ENCODE measurements at regions not wholly inside any gene's neighbourhood (a gene's known extent, or its start where the extent isn't known, plus 50 kb on each side); places are given as distances from the start of the nearest gene placed in this dataset.
"Not testable (repeated sequence)": the region's sequence is repeated elsewhere in the genome, so short reads cannot be mapped to it uniquely, and the experiment has no call there.

DNA sequence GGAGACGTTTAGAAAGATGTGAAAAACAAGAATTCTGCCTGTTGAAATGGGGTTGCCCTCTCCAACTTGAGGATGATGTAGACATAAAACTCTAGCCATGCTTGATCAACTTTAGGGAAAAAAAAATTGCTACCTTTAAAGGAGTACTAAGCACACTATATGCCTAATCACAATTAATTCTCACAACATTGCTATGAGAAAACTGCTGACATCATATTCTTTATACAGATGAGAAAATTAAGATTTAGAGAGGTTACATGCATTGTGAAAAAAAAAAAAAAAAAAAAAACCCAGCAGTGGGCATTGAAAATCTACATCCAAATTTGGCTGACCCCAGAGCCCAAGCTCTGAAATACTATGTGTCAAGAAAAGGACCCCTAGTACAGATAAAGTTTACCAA is 617.2 kb upstream of the ADGRL2 start:
- no peak overlapping the region for H3K9ac ChIP-seq (ENCODE audit: low read length)
- no peak overlapping the region for H3K27ac ChIP-seq (ENCODE audit: low read depth, low read length)
- H3K27me3 ChIP-seq (ENCODE audit: control insufficient read depth in 1 of 2, insufficient read depth in 2 of 2, low read length in 2 of 2): no peaks in the 10 kb centered on the region
- no peaks in the 10 kb centered on the region for H3K36me3 ChIP-seq (ENCODE audit: insufficient read depth, low read length)
- no peak overlapping the region for H3K4me3 ChIP-seq (ENCODE audit: low read depth in 1 of 2, low read length in 2 of 2)
- H3K4me1 ChIP-seq (ENCODE audit: insufficient read depth, low read length): no peaks in the 10 kb centered on the region
- no peaks in the 10 kb centered on the region for H3K9me3 ChIP-seq (ENCODE audit: low read length)

DNA sequence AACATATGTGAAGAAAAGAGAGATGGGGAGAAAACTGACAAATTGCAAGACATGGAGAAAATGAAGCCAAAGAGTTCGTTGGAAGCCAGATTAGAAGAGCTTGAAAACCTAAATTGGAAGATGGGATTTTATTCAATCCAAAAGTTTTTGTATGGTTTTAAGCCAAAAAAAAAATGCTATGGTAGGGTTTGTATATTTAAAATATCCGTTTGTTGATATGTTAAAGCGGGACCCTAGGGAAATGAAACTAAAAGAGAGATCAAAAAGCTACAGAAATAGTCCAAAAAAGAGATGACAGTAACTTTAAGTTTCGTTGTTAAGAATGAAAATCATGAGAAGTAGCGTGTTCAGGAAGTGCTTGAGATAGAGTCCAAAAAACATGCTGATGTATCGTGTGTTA is 617.7 kb upstream of the ADGRL2 start:
- H3K36me3 ChIP-seq (ENCODE audit: insufficient read depth, low read length): no peaks in the 10 kb centered on the region
- H3K27me3 ChIP-seq (ENCODE audit: control insufficient read depth in 1 of 2, insufficient read depth in 2 of 2, low read length in 2 of 2): no peaks in the 10 kb centered on the region
- no peak overlapping the region for H3K9ac ChIP-seq (ENCODE audit: low read length)
- no peaks in the 10 kb centered on the region for H3K9me3 ChIP-seq (ENCODE audit: low read length)
- no peak overlapping the region for H3K4me3 ChIP-seq (ENCODE audit: low read depth in 1 of 2, low read length in 2 of 2)
- H3K27ac ChIP-seq (ENCODE audit: low read depth, low read length): no peak overlapping the region
- H3K4me1 ChIP-seq (ENCODE audit: insufficient read depth, low read length): no peaks in the 10 kb centered on the region

DNA sequence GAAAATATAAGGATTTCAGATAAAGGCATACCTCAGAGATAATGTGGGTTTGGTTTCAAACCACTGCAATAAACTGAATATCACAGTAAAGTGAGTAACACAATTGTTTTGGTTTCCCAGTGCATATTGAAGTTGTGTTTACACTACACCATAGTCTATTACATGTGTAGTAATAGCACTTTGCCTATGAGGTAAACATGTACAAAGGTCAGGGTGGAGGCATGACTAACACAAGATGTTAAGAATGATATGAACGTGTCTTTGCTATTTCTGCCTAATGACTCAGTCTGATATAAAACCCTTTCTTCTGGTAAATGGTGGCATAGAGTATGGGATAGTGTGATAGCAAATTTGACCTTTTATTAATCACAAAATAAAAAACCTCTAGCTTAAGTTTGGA is 621.5 kb upstream of the ADGRL2 start:
- no peak overlapping the region for H3K27ac ChIP-seq (ENCODE audit: low read depth, low read length)

DNA sequence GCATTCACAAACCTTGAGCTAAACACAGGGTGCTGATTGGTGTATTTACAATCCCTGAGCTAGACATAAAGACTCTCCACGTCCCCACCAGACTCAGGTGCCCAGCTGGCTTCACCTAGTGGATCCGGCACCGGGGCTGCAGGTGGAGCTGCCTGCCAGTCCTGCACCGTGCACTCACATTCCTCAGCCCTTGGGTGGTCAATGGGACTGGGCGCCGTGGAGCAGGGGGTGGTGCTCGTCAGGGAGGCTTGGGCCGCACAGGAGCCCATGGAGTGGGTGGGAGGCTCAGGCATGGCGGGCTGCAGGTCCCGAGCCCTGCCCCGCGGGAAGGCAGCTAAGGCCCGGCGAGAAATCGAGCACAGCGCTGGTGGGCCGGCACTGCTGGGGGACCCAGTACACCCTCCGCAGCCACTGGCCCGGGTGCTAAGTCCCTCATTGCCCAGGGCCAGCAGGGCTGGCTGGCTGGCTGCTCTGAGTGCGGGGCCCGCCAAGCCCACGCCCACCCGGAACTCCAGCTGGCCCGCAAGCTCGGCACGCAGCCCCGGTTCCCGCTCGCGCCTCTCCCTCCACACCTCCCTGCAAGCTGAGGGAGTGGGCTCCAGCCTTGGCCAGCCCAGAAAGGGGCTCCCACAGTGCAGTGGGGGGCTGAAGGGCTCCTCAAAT is 622.2 kb upstream of the ADGRL2 start:
- not testable (repeated sequence) for H3K9me3 ChIP-seq (ENCODE audit: low read length); H3K4me3 ChIP-seq (ENCODE audit: low read depth in 1 of 2, low read length in 2 of 2); H3K27me3 ChIP-seq (ENCODE audit: control insufficient read depth in 1 of 2, insufficient read depth in 2 of 2, low read length in 2 of 2); H3K4me1 ChIP-seq (ENCODE audit: insufficient read depth, low read length); H3K9ac ChIP-seq (ENCODE audit: low read length); H3K36me3 ChIP-seq (ENCODE audit: insufficient read depth, low read length); H3K27ac ChIP-seq (ENCODE audit: low read depth, low read length)

More for the DNA sequence above, 621.5 kb upstream of the ADGRL2 start:
- Histone ChIP-seq H3K4me3 (ENCODE audit: low read depth in 1 of 2, low read length in 2 of 2) (no peak overlapping the region), H3K9ac (ENCODE audit: low read length) (no peak overlapping the region), H3K9me3 (ENCODE audit: low read length) (no peaks in the 10 kb centered on the region), H3K27me3 (ENCODE audit: control insufficient read depth in 1 of 2, insufficient read depth in 2 of 2, low read length in 2 of 2) (no peaks in the 10 kb centered on the region), H3K36me3 (ENCODE audit: insufficient read depth, low read length) (no peaks in the 10 kb centered on the region), H3K4me1 (ENCODE audit: insufficient read depth, low read length) (no peaks in the 10 kb centered on the region)

DNA sequence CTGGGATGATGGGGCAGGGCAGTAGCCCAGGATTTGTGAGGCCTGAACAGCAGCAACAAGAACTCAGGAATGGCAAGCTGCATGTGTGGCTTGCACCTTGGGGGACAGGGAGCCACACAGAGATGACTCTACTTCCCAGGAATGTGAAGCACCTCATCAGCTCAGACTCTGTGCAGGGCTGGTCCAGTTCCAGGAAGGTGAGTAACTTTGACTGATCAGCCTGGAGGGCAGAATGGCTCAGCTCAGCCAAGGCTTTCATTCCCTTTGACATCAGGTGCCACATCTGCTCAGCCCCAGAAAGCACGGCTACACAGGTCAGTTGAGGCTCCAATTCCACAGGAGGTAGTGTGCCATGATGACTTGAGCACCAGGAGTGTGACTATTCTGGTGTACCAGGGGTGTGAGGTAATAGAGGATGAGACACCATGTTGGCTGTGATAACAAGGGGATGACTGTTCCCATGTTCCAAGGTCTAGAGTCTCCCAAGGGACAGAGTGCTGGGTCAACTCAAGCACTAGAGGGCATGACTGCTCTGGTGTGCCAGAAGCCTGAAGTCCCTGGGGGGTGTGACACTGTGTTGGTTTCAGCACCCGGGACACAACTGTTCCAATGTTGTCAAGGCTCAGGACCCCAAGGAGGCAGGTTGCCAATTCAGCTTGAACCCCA is 625.8 kb upstream of the ADGRL2 start:
- Histone ChIP-seq H3K9me3 (ENCODE audit: low read length) (peaks cover 6% of the 10 kb centered on the region), H3K4me3 (ENCODE audit: low read depth in 1 of 2, low read length in 2 of 2) (no peak overlapping the region), H3K4me1 (ENCODE audit: insufficient read depth, low read length) (no peaks in the 10 kb centered on the region), H3K27ac (ENCODE audit: low read depth, low read length) (no peak overlapping the region), H3K36me3 (ENCODE audit: insufficient read depth, low read length) (no peaks in the 10 kb centered on the region), H3K27me3 (ENCODE audit: control insufficient read depth in 1 of 2, insufficient read depth in 2 of 2, low read length in 2 of 2) (no peaks in the 10 kb centered on the region), H3K9ac (ENCODE audit: low read length) (no peak overlapping the region)

DNA sequence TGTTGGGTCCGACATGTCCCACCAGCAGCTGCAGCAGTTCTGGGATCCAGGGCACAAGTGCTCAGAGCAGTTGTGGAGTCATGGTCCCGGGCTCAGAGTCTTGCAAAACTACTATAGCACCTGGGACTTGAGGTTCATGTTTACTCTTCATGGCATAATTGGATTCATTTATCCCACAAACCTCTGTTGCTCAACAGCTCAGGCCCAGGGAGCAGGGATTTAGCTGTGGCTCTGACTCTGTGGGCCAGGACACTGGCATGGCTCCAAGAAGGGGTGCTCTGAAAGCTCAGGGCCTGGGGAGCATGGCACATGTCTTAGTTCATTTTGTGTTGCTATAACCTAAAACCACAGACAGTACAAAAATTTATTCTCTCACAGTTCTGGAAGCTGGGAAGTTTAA is 626.7 kb upstream of the ADGRL2 start:
- H3K27me3 ChIP-seq (ENCODE audit: control insufficient read depth in 1 of 2, insufficient read depth in 2 of 2, low read length in 2 of 2): no peaks in the 10 kb centered on the region
- H3K36me3 ChIP-seq (ENCODE audit: insufficient read depth, low read length): no peaks in the 10 kb centered on the region
- H3K9me3 ChIP-seq (ENCODE audit: low read length): peaks cover 6% of the 10 kb centered on the region
- no peak overlapping the region for H3K27ac ChIP-seq (ENCODE audit: low read depth, low read length)
- H3K4me1 ChIP-seq (ENCODE audit: insufficient read depth, low read length): no peaks in the 10 kb centered on the region
- no peak overlapping the region for H3K9ac ChIP-seq (ENCODE audit: low read length)
- no peak overlapping the region for H3K4me3 ChIP-seq (ENCODE audit: low read depth in 1 of 2, low read length in 2 of 2)

DNA sequence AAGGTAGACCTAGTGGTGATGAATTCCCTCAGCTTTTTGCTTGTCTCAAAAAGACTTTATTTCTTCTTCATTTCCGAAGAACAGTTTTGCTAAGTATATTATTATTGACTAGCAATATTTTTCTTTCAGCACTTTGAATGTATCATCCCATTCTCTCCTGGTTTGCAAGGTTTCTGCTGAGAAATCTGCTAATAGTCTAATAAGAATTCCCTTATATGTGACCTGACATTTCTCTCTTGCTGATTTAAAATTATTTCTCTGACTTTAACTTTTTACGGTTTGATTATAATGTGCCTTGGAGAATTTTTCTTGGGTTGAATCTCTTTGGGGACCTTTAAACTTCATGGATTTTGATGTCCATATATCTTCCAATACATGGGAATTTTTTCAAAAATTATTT is 628.3 kb upstream of the ADGRL2 start:
- no peaks in the 10 kb centered on the region for H3K27me3 ChIP-seq (ENCODE audit: control insufficient read depth in 1 of 2, insufficient read depth in 2 of 2, low read length in 2 of 2)
- H3K4me3 ChIP-seq (ENCODE audit: low read depth in 1 of 2, low read length in 2 of 2): no peak overlapping the region
- H3K27ac ChIP-seq (ENCODE audit: low read depth, low read length): no peak overlapping the region
- no peak overlapping the region for H3K9ac ChIP-seq (ENCODE audit: low read length)
- peaks cover 6% of the 10 kb centered on the region for H3K9me3 ChIP-seq (ENCODE audit: low read length)
- no peaks in the 10 kb centered on the region for H3K36me3 ChIP-seq (ENCODE audit: insufficient read depth, low read length)
- no peaks in the 10 kb centered on the region for H3K4me1 ChIP-seq (ENCODE audit: insufficient read depth, low read length)

DNA sequence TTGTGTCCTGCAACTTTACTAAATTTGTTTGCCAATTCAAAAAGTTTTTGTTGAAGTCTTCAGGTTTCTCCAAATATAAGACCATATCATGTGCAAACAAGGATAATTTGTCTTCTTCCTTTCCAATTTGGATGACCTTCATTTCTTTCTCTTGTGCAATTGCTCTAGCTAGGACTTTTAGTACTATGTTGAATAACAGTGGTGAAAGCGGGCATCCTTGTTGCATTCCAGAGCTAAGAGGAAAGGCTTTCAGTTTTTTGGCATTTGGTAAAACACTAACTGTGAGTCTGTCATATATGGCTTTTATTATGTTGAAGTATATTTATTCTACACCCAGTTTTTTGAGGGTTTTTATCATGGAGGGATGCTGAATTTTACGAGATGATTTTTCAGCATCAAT is 630.0 kb upstream of the ADGRL2 start:
- H3K36me3 ChIP-seq (ENCODE audit: insufficient read depth, low read length): no peaks in the 10 kb centered on the region
- no peaks in the 10 kb centered on the region for H3K4me1 ChIP-seq (ENCODE audit: insufficient read depth, low read length)
- H3K27ac ChIP-seq (ENCODE audit: low read depth, low read length): no peak overlapping the region
- no peak overlapping the region for H3K4me3 ChIP-seq (ENCODE audit: low read depth in 1 of 2, low read length in 2 of 2)
- no peaks in the 10 kb centered on the region for H3K27me3 ChIP-seq (ENCODE audit: control insufficient read depth in 1 of 2, insufficient read depth in 2 of 2, low read length in 2 of 2)
- H3K9me3 ChIP-seq (ENCODE audit: low read length): peaks cover 6% of the 10 kb centered on the region
- H3K9ac ChIP-seq (ENCODE audit: low read length): no peak overlapping the region

DNA sequence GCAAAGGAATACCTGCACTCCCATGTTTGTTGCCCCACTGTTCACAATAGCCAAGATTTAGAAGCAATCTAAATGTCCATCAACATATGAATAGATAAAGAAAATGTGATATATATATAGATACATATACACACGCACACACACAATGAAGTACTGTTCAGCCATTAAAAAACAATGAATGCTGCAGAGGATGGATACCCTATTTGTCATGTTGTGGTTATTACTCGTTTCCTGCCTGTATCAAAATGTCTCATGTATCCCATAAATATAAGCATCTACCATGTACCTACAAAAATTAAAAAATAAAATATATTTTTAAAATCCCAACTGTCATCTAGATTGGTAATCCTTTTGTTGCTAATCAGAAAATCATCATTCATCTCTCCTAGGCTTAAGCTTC is 634.8 kb upstream of the ADGRL2 start:
- Histone ChIP-seq H3K9ac (ENCODE audit: low read length) (no peak overlapping the region), H3K4me3 (ENCODE audit: low read depth in 1 of 2, low read length in 2 of 2) (no peak overlapping the region), H3K27me3 (ENCODE audit: control insufficient read depth in 1 of 2, insufficient read depth in 2 of 2, low read length in 2 of 2) (no peaks in the 10 kb centered on the region), H3K4me1 (ENCODE audit: insufficient read depth, low read length) (no peaks in the 10 kb centered on the region), H3K36me3 (ENCODE audit: insufficient read depth, low read length) (no peaks in the 10 kb centered on the region), H3K9me3 (ENCODE audit: low read length) (no peaks in the 10 kb centered on the region), H3K27ac (ENCODE audit: low read depth, low read length) (no peak overlapping the region)

DNA sequence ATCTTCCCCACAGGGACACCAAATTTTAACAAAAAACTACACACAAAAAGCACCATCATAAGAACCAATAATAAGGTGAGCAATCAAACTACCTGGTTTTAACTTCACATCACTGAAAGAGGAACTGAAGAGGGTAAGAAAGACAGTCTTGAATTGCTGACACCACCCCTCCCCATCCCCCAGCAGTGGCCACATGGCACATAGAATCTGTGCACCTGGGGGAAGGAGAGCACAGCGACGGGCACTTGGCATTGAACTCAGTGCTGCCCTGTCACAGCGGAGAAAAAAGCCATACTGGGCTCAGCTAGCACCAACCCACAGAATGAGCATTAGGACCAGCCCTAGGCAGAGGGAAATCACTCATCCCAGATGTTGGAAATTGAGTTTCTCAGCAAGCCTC is 640.0 kb upstream of the ADGRL2 start:
- Histone ChIP-seq H3K27me3 (ENCODE audit: control insufficient read depth in 1 of 2, insufficient read depth in 2 of 2, low read length in 2 of 2) (no peaks in the 10 kb centered on the region), H3K36me3 (ENCODE audit: insufficient read depth, low read length) (no peaks in the 10 kb centered on the region), H3K4me3 (ENCODE audit: low read depth in 1 of 2, low read length in 2 of 2) (no peak overlapping the region), H3K9ac (ENCODE audit: low read length) (no peak overlapping the region), H3K4me1 (ENCODE audit: insufficient read depth, low read length) (peaks cover 8% of the 10 kb centered on the region), H3K9me3 (ENCODE audit: low read length) (no peaks in the 10 kb centered on the region), H3K27ac (ENCODE audit: low read depth, low read length) (no peak overlapping the region)

DNA sequence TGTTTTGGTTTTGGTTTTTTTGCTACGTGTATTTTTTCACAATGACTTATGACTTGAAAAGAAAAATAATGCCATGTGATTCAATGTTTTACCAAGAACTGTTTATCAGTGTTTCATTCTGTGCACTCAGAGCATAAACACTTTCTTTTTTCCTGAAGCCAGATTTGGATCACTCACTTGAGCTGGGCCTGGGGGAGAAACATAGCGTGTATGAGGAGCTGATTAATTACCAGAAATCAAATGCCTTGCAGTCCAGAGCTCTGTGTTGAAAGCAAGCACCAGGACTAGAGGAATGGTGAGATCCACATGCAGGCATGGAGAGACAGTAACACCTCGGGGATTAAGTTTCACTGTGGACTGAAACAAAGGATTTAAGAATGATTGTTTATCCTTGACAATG is 642.1 kb upstream of the ADGRL2 start:
- Histone ChIP-seq H3K9ac (ENCODE audit: low read length) (no peak overlapping the region), H3K4me1 (ENCODE audit: insufficient read depth, low read length) (peaks cover 8% of the 10 kb centered on the region), H3K4me3 (ENCODE audit: low read depth in 1 of 2, low read length in 2 of 2) (no peak overlapping the region), H3K27ac (ENCODE audit: low read depth, low read length) (no peak overlapping the region), H3K9me3 (ENCODE audit: low read length) (no peaks in the 10 kb centered on the region), H3K36me3 (ENCODE audit: insufficient read depth, low read length) (no peaks in the 10 kb centered on the region), H3K27me3 (ENCODE audit: control insufficient read depth in 1 of 2, insufficient read depth in 2 of 2, low read length in 2 of 2) (no peaks in the 10 kb centered on the region)

DNA sequence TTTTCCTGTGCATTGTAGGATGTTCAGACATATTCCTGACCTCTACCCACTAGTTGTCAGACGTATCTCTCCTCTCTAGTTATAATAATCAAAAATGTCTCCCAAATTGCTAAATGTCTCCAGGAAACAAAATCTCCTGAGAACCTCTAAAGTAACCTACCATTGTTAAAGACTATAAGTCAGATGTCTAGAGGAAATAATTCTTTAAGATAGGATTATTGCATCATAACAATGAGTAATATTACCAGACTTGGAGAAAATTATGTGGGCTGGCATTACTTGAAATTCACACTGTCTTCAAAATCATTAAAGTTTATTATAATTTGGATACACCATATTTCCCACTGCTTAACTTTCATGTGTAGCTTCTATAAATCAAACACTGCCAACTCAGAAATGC is 643.0 kb upstream of the ADGRL2 start:
- H3K9me3 ChIP-seq (ENCODE audit: low read length): no peaks in the 10 kb centered on the region
- H3K27ac ChIP-seq (ENCODE audit: low read depth, low read length): no peak overlapping the region
- peaks cover 8% of the 10 kb centered on the region for H3K4me1 ChIP-seq (ENCODE audit: insufficient read depth, low read length)
- no peak overlapping the region for H3K4me3 ChIP-seq (ENCODE audit: low read depth in 1 of 2, low read length in 2 of 2)
- no peaks in the 10 kb centered on the region for H3K27me3 ChIP-seq (ENCODE audit: control insufficient read depth in 1 of 2, insufficient read depth in 2 of 2, low read length in 2 of 2)
- no peak overlapping the region for H3K9ac ChIP-seq (ENCODE audit: low read length)
- H3K36me3 ChIP-seq (ENCODE audit: insufficient read depth, low read length): no peaks in the 10 kb centered on the region
